Activated T-helper 2 cell treated with anti-CD3 and anti-CD28 coated beads, Interferon-gamma antibody, Interleukin-2, Interleukin-4, amounts not matched to agents 10 μg/mL and 5 μg/mL and 100 μg/mL, durations not matched to agents 14 hours and 24 hours and 36 hours (primary cell): ENCODE measurements at regions not wholly inside any gene's neighbourhood (a gene's known extent, or its start where the extent isn't known, plus 50 kb on each side); places are given as distances from the start of the nearest gene placed in this dataset.

Source experiments
- DNase-seq: peaks from one replicate; pipeline ENCODE4 v3.0.0; 2021; ENCODE audit warnings: low spot score
- H3K27ac Mint-ChIP-seq: one replicate; pipeline ENCODE4 v1.8.0; 2021; ENCODE audit warnings: mixed read lengths
- H3K27me3 Mint-ChIP-seq: one replicate; pipeline ENCODE4 v1.8.0; 2021; ENCODE audit warnings: low read depth, mixed read lengths
- H3K36me3 Mint-ChIP-seq: one replicate; pipeline ENCODE4 v1.8.0; 2021; ENCODE audit warnings: low read depth, mixed read lengths
- H3K4me1 Mint-ChIP-seq: one replicate; pipeline ENCODE4 v1.8.0; 2021; ENCODE audit warnings: low read depth, mixed read lengths
- H3K4me3 Mint-ChIP-seq: one replicate; pipeline ENCODE4 v1.8.0; 2021; ENCODE audit warnings: low read depth, mild to moderate bottlenecking, moderate library complexity, mixed read lengths
- H3K9me3 Mint-ChIP-seq: one replicate; pipeline ENCODE4 v1.8.0; 2021; ENCODE audit warnings: mixed read lengths
- intact Hi-C: fragments of 100-400 bp; cut with micrococcal nuclease; formaldehyde crosslinking; loops from one replicate; pipeline ENCODE4 v1.15.1; 2023

DNA sequence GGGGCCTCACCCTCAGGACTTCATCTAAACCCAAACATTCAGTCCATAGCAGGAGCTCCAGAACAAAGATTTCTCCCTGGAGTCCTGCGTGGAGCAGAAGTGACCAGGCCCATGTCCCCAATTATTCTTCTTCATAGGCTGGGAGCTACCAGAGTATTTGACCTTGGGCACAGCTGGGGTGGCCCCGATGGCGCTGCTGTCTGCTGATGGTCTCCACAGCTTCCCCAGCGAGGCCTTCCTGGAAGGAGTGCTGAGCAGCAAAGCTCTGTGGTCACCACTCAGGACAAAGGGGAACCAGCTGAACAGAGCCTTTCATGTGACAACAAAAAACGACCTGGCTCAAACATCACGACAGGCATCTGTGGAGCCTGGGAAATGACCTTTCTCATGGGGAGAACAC is 62.7 kb upstream of the ARGLU1 start:
- Mint-ChIP-seq H3K9me3 (no peaks in the 10 kb centered on the region), H3K4me1 (no peaks in the 10 kb centered on the region), H3K27ac (no peak overlapping the region), H3K4me3 (no peak overlapping the region), H3K36me3 (no peaks in the 10 kb centered on the region), H3K27me3 (no peaks in the 10 kb centered on the region)
- DNase-seq = no peak
- intact Hi-C loops = no loop called here

DNA sequence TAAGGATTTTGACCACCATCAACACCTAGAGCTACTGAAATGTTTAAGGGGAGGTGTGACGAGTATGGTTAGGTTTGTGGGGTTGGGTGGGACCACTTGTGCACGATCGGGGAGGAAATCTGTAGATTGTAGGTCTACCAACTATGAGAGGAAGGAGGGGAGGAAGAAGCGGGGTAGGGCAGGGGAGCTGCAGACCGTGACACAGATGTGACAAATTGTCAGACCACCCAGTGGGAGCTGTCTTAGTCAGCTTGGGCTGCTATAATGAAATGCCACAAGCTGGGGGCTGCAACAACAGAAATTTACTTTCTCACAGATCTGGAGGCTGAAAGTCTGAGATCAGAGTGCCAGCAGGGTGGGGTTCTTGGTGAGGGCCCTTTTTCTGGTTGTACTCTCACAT is 62.2 kb upstream of the ARGLU1 start:
- H3K27ac Mint-ChIP-seq = no peak overlapping the region
- no peaks in the 10 kb centered on the region for H3K9me3 Mint-ChIP-seq
- no peaks in the 10 kb centered on the region for H3K27me3 Mint-ChIP-seq
- no peak for DNase-seq
- H3K4me1 Mint-ChIP-seq = no peaks in the 10 kb centered on the region
- intact Hi-C loops = no loop called here
- H3K36me3 Mint-ChIP-seq = no peaks in the 10 kb centered on the region
- no peak overlapping the region for H3K4me3 Mint-ChIP-seq

DNA sequence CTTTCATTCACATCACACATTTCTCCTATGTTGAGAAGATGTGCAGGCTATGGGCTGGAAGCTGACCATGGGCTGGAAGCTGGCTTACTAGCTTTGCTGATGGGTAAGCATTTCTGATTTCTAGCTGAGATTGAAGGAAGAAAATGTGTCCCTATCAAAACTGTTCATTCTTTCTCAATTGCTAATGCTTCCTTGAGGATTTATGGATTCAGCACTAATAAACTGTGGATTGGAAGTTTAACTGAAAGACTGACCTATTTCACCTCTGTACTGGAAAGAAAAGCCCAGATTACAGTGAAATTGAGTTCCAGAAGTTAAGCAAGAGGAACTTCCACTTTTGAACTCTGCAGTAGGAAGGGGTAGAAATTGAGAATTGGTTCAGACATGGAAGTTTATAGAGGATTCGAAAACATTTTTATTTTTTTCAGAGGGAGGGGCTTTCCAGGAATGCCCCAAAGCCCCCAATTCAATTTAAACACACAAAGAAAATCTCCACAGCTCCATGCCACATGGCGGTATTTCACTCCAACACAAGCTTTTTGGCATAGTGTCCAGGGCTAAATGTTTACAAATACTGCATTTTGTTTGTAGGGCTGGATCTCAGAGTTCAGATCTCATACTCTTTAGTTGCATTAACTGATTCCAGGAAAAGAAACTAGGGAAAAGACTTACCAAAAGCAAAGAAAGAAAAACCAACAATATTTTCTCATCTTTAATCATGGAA is 61.2 kb upstream of the ARGLU1 start:
- intact Hi-C loops = no loop called here
- Mint-ChIP-seq H3K27ac (no peak overlapping the region), H3K27me3 (peaks cover 2% of the 10 kb centered on the region), H3K9me3 (no peaks in the 10 kb centered on the region), H3K36me3 (no peaks in the 10 kb centered on the region), H3K4me1 (no peaks in the 10 kb centered on the region), H3K4me3 (no peak overlapping the region)
- no peak for DNase-seq

DNA sequence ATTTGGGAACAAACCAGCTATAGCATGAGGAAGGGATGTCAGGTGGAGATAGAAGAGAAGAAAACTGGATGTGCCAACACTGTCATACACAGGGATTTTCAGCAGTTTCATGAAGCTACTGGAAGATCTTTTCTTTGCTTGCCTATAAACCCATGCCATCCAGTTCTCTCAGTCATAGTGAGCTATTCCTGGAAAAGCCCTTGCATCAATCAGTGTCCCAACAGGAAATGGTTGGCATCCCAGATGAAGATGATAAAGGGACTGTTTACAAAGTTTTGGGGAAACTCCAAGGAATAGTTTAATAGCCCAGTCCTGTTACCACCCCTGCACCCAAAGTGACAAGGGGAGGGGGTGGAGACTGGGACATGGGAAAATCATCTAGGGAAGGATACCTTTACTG is 58.5 kb upstream of the ARGLU1 start:
- no peak for DNase-seq
- no peak overlapping the region for H3K27ac Mint-ChIP-seq
- no peaks in the 10 kb centered on the region for H3K4me1 Mint-ChIP-seq
- peaks cover 15% of the 10 kb centered on the region for H3K27me3 Mint-ChIP-seq
- H3K4me3 Mint-ChIP-seq = no peak overlapping the region
- no peaks in the 10 kb centered on the region for H3K9me3 Mint-ChIP-seq
- intact Hi-C loops = no loop called here
- no peaks in the 10 kb centered on the region for H3K36me3 Mint-ChIP-seq

DNA sequence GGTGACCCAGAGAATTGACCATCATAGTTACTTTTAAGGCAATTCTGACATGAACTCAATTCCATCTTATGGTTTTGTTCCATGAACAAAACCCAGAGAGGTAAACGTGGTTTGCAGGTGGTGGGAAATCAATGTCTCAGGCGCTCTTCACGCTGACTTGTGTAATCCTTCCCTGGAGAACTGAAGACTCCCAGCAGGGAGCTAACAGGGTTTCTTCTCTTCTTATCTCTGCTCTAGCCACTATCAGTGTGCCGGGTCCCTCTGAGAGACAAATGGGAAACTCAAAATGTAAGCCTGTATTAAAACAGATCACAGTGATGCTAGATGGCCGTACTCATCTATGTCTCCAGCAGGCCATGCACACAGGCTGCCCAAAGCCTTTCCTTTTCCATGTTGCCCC is 57.6 kb upstream of the ARGLU1 start:
- Mint-ChIP-seq H3K27ac (no peak overlapping the region), H3K4me3 (no peak overlapping the region), H3K36me3 (no peaks in the 10 kb centered on the region), H3K9me3 (no peaks in the 10 kb centered on the region), H3K27me3 (peaks cover 21% of the 10 kb centered on the region), H3K4me1 (no peaks in the 10 kb centered on the region)
- DNase-seq = no peak
- intact Hi-C loops = no loop called here

DNA sequence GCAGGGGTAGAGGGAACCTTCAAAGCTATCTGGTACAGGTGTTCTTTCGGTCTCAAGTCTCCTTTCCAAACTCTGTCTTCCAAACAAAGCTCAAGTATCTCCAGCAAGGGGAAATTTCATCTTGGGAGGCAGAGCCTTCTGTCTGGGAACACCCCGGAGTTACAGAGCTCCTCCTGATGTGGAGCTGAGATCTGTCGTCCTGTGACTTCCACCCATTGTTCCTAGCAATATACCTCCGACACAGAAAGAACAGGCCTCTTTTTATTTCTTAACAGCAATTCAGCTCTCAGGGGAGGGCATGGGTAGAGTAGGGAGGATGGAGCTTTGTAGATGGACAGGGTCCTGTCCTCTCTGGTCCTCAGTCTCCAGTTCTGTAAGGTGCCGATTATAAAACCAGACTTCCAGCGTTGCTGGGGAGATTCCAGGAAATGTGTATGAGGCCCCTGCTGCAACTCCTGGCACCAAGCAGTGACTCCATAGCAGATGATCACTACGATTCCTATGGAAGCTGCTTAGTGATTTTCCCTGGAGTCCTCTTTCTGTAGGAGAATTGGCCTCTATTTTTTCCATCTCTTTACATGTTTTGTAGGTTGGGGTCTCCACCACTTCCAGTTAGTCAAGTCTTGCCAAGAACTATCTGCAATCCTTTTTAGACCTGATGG is 56.0 kb upstream of the ARGLU1 start:
- DNase-seq = no peak
- H3K27me3 Mint-ChIP-seq = peaks cover 23% of the 10 kb centered on the region
- H3K27ac Mint-ChIP-seq = no peak overlapping the region
- no peaks in the 10 kb centered on the region for H3K4me1 Mint-ChIP-seq
- no peaks in the 10 kb centered on the region for H3K36me3 Mint-ChIP-seq
- H3K4me3 Mint-ChIP-seq = no peak overlapping the region
- intact Hi-C loops = loop anchor here (5.0 kb wide), 1 partner anchor 87 kb away; the partner anchor contains the start of gene EFNB2
- no peaks in the 10 kb centered on the region for H3K9me3 Mint-ChIP-seq

DNA sequence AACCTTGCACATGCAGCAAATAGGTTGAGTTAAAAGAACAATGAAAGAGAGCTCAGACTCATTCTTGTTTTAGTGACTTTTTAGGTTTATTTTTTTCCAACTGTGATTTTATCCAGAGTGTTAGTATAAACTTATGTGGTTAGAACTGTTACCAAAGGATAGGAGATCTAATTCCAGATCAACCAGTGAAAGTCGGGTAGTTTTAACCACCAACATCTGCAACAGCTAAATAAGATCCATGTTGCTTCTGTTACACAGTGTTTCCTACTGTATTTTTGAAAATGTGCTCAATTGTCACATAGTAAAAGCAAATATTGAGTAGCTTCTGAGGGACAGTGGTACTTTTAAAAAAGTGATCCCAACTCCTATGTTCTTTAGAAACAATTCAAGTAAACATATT is 53.9 kb upstream of the ARGLU1 start:
- H3K27ac Mint-ChIP-seq = no peak overlapping the region
- DNase-seq = no peak
- peaks cover 27% of the 10 kb centered on the region for H3K27me3 Mint-ChIP-seq
- H3K4me3 Mint-ChIP-seq = no peak overlapping the region
- H3K9me3 Mint-ChIP-seq = no peaks in the 10 kb centered on the region
- intact Hi-C loops = loop anchor here (5.0 kb wide), 1 partner anchor 85 kb away; the partner anchor contains the start of gene EFNB2
- no peaks in the 10 kb centered on the region for H3K36me3 Mint-ChIP-seq
- H3K4me1 Mint-ChIP-seq = no peaks in the 10 kb centered on the region

DNA sequence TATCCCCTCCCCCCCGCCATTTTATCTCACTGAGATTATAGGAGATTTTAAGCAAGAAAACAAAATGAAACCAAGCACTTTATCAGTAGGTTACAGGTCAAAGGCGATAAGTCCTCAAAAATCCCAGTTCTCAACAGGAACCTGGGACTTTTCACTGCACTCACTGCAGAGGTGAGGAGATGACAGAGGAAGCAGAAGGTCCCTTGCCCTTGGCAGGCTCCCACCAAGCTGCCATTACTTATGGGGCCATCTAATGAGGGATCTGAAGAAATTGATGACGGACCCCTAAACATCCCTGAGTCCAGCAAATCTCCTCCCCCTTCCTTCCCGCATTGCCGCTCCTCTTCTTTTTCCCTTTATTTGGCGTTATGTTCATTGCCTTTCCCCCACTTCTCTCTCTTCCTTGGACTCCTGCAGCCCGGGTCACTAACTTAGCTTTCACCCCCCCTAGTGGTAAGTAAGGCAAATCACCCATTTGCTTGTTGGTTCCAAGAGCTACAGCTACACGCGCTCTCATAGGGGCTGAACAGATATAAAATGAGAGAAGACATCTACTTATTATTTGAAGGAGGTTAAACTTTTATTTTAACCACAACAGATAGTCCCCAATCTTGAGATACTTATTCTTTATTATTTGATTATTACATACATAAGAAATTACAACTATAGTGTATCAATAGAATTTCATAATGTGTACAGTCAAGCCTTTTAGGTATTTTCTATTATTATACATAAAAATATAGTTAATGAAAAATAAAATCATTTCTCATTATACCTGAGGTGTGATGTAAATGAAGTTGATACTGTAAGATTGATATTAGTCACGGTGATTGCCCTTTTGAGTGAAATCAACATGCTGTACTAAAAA is 52.0 kb upstream of the ARGLU1 start:
- Mint-ChIP-seq H3K27ac (no peak overlapping the region), H3K27me3 (peaks cover 27% of the 10 kb centered on the region), H3K36me3 (no peaks in the 10 kb centered on the region), H3K4me3 (no peak overlapping the region), H3K9me3 (no peaks in the 10 kb centered on the region), H3K4me1 (no peaks in the 10 kb centered on the region)
- intact Hi-C loops = loop anchor here (5.0 kb wide), 1 partner anchor 83 kb away; the partner anchor contains the start of gene EFNB2
- no peak for DNase-seq
